ENCODE measurements at regions not wholly inside any gene's neighbourhood (a gene's known extent, or its start where the extent isn't known, plus 50 kb on each side); places are given as distances from the start of the nearest gene placed in this dataset.

DNA sequence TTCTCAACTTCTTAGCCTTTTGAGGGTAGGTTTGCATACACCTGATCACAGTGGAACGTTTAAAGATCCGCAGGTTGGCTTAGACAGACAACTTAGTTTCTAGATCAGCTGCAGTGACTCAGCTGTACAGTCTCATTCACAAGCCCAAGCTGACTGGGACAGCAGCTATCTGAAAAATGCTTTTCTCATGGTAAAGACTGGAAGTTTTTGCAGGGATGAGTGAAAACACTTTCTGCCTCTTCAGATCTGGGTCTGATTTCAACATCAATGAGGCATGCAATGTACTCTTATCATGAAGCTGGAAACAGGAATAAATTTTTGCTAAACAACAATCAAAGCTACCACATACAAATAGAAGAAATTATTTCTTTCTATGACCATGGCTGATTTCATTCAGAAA lies 61.1 kb upstream of the PTBP2 start:
- DNase-seq (no peak), ATAC-seq (ENCODE audit: low FRiP score) (no peak)
- H3K4me3 ChIP-seq (ENCODE audit: low read length in 2 of 2) = no peak overlapping the region
- no peaks in the 10 kb centered on the region for H3K36me3 ChIP-seq (ENCODE audit: control insufficient read depth in 1 of 2, insufficient read depth in 2 of 2, low read length in 1 of 2)
- H3K9me3 ChIP-seq (ENCODE audit: control insufficient read depth, low read length) = no peaks in the 10 kb centered on the region
- H3K4me1 ChIP-seq (ENCODE audit: control insufficient read depth in 1 of 2, insufficient read depth in 2 of 2, low read length in 2 of 2) = no peaks in the 10 kb centered on the region
- H3K27me3 ChIP-seq (ENCODE audit: control insufficient read depth in 1 of 2, insufficient read depth in 2 of 2, low read length in 1 of 2) = no peaks in the 10 kb centered on the region
- intact Hi-C loops (cut with DNase I) = no loop called here
- WGBS, 2 donors = 82 to 92% methylated on average over 2 of the region's 2 CpGs
- no peak overlapping the region for H3K27ac ChIP-seq (ENCODE audit: low read depth in 1 of 2, low read length in 2 of 2)
